ENCODE measurements at regions not wholly inside any gene's neighbourhood (a gene's known extent, or its start where the extent isn't known, plus 50 kb on each side); places are given as distances from the start of the nearest gene placed in this dataset.
"Not testable (repeated sequence)": the region's sequence is repeated elsewhere in the genome, so short reads cannot be mapped to it uniquely, and the experiment has no call there.

GRCh38 chr2:10183146-10183675 is 60.7 kb downstream of the RRM2 start:
- no peak for DNase-seq

GRCh38 chr2:10184421-10184820 is 61.9 kb downstream of the RRM2 start:
- DNase-seq = no peak

- DNase-seq = no peak
Observed at GRCh38 chr2:10185046-10185445, 62.5 kb downstream of the RRM2 start.

- no peak for DNase-seq
Observed at GRCh38 chr2:10185755-10186154, 63.2 kb downstream of the RRM2 start.

- no peak for DNase-seq
Observed at GRCh38 chr2:10186868-10187535, 64.5 kb downstream of the RRM2 start.

- DNase-seq = no peak
Observed at GRCh38 chr2:10187661-10188060, 65.1 kb downstream of the RRM2 start.

- DNase-seq = no peak
Observed at GRCh38 chr2:10188211-10188610, 65.7 kb downstream of the RRM2 start.

GRCh38 chr2:10188729-10189305 is 66.3 kb downstream of the RRM2 start:
- no peak for DNase-seq

GRCh38 chr2:10190255-10190654 is 67.7 kb downstream of the RRM2 start:
- DNase-seq = no peak

- no peak for DNase-seq
Observed at GRCh38 chr2:10190737-10191532, 68.4 kb downstream of the RRM2 start.

- no peak for DNase-seq
Observed at GRCh38 chr2:10191554-10191953, 69.0 kb downstream of the RRM2 start.

GRCh38 chr2:10192392-10193015 is 70.0 kb downstream of the RRM2 start:
- DNase-seq = no peak

GRCh38 chr2:10193276-10193795 is 70.8 kb downstream of the RRM2 start:
- DNase-seq = no peak

- DNase-seq = no peak
Observed at GRCh38 chr2:10193851-10194820, 71.6 kb downstream of the RRM2 start.

GRCh38 chr2:10195278-10196109 is 73.0 kb downstream of the RRM2 start:
- DNase-seq = no peak

- DNase-seq = no peak
Observed at GRCh38 chr2:10196110-10196892, 73.8 kb downstream of the RRM2 start.

GRCh38 chr2:10196948-10197696 is 74.6 kb downstream of the RRM2 start:
- no peak for DNase-seq

GRCh38 chr2:10197697-10198076 is 75.1 kb downstream of the RRM2 start:
- DNase-seq = no peak

GRCh38 chr2:10198482-10198881 is 75.9 kb downstream of the RRM2 start:
- DNase-seq = not testable (repeated sequence)
